ENCODE measurements at regions not wholly inside any gene's neighbourhood (a gene's known extent, or its start where the extent isn't known, plus 50 kb on each side); places are given as distances from the start of the nearest gene placed in this dataset.

GRCh38 chr2:157075924-157076323 lies 181.6 kb upstream of the GALNT5 start:
- no peak for TF ChIP-seq CTCF (IDR thresholded peaks at IDR 0.05)
- TF ChIP-seq POLR2A (IDR thresholded peaks at IDR 0.05): no peak

Measured in heart left ventricle (tissue), 13 donors.